ENCODE measurements at regions not wholly inside any gene's neighbourhood (a gene's known extent, or its start where the extent isn't known, plus 50 kb on each side); places are given as distances from the start of the nearest gene placed in this dataset.

GRCh38 chr15:98113327-98113726 is 152.8 kb downstream of the ARRDC4 start:
- intact Hi-C loops (cut with micrococcal nuclease), result no loop called here
- H3K4me3 ChIP-seq (ENCODE audit: low read length), result no peak overlapping the region
- no peak for ATAC-seq
- H3K36me3 ChIP-seq (ENCODE audit: control insufficient read depth, insufficient read depth, low read length), result no peaks in the 10 kb centered on the region
- no peak for TF ChIP-seq CTCF (IDR thresholded peaks at IDR 0.05)
- no peaks in the 10 kb centered on the region for H3K4me1 ChIP-seq (ENCODE audit: control insufficient read depth, insufficient read depth, low read length)
- H3K27ac ChIP-seq (ENCODE audit: low read length), result no peak overlapping the region
- H3K36me3 Mint-ChIP-seq, result no peaks in the 10 kb centered on the region
- peaks cover 0 to 3% of the 10 kb centered on the region in 2 donors for H3K27me3 Mint-ChIP-seq (ENCODE audit: low read depth in 2 of 2)
- H3K27me3 ChIP-seq (ENCODE audit: control insufficient read depth, insufficient read depth, low read length), result no peaks in the 10 kb centered on the region
- no peak for DNase-seq
- 87% methylated on average over 5 of the region's 5 CpGs for WGBS (ENCODE audit: insufficient coverage)
- no peak overlapping the region for H3K4me3 Mint-ChIP-seq
- no peaks in the 10 kb centered on the region for H3K9me3 Mint-ChIP-seq
- no peak overlapping the region for H3K27ac Mint-ChIP-seq
- peaks cover 0 to 7% of the 10 kb centered on the region in 2 donors for H3K4me1 Mint-ChIP-seq
- H3K9me3 ChIP-seq (ENCODE audit: control insufficient read depth, insufficient read depth, low read length), result no peaks in the 10 kb centered on the region

DNA sequence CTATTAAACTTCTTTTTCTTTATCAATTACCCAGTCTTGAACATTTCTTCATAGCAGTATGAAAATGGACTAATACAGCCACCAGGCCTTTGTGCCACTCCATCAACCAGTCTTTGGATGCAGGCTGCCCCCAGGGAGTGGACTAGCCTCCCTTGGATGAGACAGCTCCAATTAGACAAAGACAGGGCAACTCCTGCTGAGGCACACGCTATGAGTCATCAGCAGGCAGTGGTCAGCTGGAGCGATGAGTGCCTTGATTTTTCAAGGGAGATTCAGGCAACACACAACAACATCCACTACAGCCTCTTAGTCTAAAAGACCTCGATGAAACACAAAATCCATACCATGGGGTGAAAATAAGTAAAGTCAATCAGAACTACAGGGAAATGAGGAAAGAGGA is 160.1 kb downstream of the ARRDC4 start:
- no peaks in the 10 kb centered on the region for H3K9me3 Mint-ChIP-seq
- Histone ChIP-seq H3K27ac (ENCODE audit: low read length) (no peak overlapping the region), H3K4me3 (ENCODE audit: low read length) (no peak overlapping the region), H3K9me3 (ENCODE audit: control insufficient read depth, insufficient read depth, low read length) (no peaks in the 10 kb centered on the region), H3K27me3 (ENCODE audit: control insufficient read depth, insufficient read depth, low read length) (no peaks in the 10 kb centered on the region), H3K36me3 (ENCODE audit: control insufficient read depth, insufficient read depth, low read length) (no peaks in the 10 kb centered on the region), H3K4me1 (ENCODE audit: control insufficient read depth, insufficient read depth, low read length) (no peaks in the 10 kb centered on the region)
- no peak overlapping the region for H3K4me3 Mint-ChIP-seq
- intact Hi-C loops (cut with micrococcal nuclease), result no loop called here
- no peak for TF ChIP-seq CTCF (IDR thresholded peaks at IDR 0.05)
- no peak for DNase-seq
- no peak overlapping the region for H3K27ac Mint-ChIP-seq
- ATAC-seq, result no peak
- peaks cover 7 to 12% of the 10 kb centered on the region in 2 donors for H3K4me1 Mint-ChIP-seq
- WGBS (ENCODE audit: insufficient coverage), result 100% methylated on average over 2 of the region's 3 CpGs
- peaks cover 0 to 3% of the 10 kb centered on the region in 2 donors for H3K27me3 Mint-ChIP-seq (ENCODE audit: low read depth in 2 of 2)
- no peaks in the 10 kb centered on the region for H3K36me3 Mint-ChIP-seq

GRCh38 chr15:98121536-98121935 is 161.0 kb downstream of the ARRDC4 start:
- Mint-ChIP-seq H3K9me3 (no peaks in the 10 kb centered on the region), H3K4me3 (no peak overlapping the region), H3K36me3 (no peaks in the 10 kb centered on the region), H3K27me3 (ENCODE audit: low read depth in 2 of 2) (peaks cover 0 to 3% of the 10 kb centered on the region in 2 donors), H3K4me1 (peaks cover 9 to 17% of the 10 kb centered on the region in 2 donors), H3K27ac (peak overlapping the region in 1 of 2 donors; percentile 10)
- 76% methylated on average over 5 of the region's 5 CpGs for WGBS (ENCODE audit: insufficient coverage)
- intact Hi-C loops (cut with micrococcal nuclease), result no loop called here
- H3K27ac ChIP-seq (ENCODE audit: low read length), result no peak overlapping the region
- no peaks in the 10 kb centered on the region for H3K36me3 ChIP-seq (ENCODE audit: control insufficient read depth, insufficient read depth, low read length)
- no peaks in the 10 kb centered on the region for H3K9me3 ChIP-seq (ENCODE audit: control insufficient read depth, insufficient read depth, low read length)
- DNase-seq (no peak), ATAC-seq (no peak)
- TF ChIP-seq CTCF (IDR thresholded peaks at IDR 0.05), result no peak
- H3K4me1 ChIP-seq (ENCODE audit: control insufficient read depth, insufficient read depth, low read length), result no peaks in the 10 kb centered on the region
- no peak overlapping the region for H3K4me3 ChIP-seq (ENCODE audit: low read length)
- H3K27me3 ChIP-seq (ENCODE audit: control insufficient read depth, insufficient read depth, low read length), result no peaks in the 10 kb centered on the region

DNA sequence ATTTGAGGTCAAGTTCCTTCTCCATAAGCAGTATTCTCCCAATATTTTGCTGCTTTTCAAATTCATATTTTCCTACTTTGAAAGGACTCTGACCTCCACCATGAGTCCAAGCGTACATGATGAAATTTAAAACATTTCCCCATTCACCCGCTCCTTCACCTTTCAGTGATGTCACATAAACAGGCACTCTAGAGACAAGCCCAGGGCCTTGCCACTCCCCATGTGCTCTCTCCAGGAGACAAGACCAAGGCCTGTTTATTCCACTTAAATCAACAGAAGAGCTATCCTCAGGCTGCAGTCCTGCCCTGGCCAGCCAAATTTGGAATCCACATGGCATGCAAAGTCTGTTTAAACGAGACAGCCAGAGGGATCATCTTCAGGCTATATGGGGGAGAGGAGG is 161.5 kb downstream of the ARRDC4 start:
- Mint-ChIP-seq H3K9me3 (no peaks in the 10 kb centered on the region), H3K4me3 (no peak overlapping the region), H3K4me1 (peaks cover 13 to 22% of the 10 kb centered on the region in 2 donors), H3K27me3 (ENCODE audit: low read depth in 2 of 2) (peaks cover 0 to 3% of the 10 kb centered on the region in 2 donors), H3K27ac (peak overlapping the region in 1 of 2 donors; percentile 10), H3K36me3 (no peaks in the 10 kb centered on the region)
- TF ChIP-seq CTCF (IDR thresholded peaks at IDR 0.05), result no peak
- ATAC-seq (no peak), DNase-seq (no peak)
- WGBS (ENCODE audit: insufficient coverage), result 91% methylated on average over 3 of the region's 3 CpGs
- no peaks in the 10 kb centered on the region for H3K4me1 ChIP-seq (ENCODE audit: control insufficient read depth, insufficient read depth, low read length)
- H3K9me3 ChIP-seq (ENCODE audit: control insufficient read depth, insufficient read depth, low read length), result no peaks in the 10 kb centered on the region
- intact Hi-C loops (cut with micrococcal nuclease), result no loop called here
- no peak overlapping the region for H3K27ac ChIP-seq (ENCODE audit: low read length)
- no peak overlapping the region for H3K4me3 ChIP-seq (ENCODE audit: low read length)
- no peaks in the 10 kb centered on the region for H3K36me3 ChIP-seq (ENCODE audit: control insufficient read depth, insufficient read depth, low read length)
- H3K27me3 ChIP-seq (ENCODE audit: control insufficient read depth, insufficient read depth, low read length), result no peaks in the 10 kb centered on the region

Data from natural killer cell (primary cell).